IPS-20b (cell line): ENCODE measurements at regions not wholly inside any gene's neighbourhood (a gene's known extent, or its start where the extent isn't known, plus 50 kb on each side); places are given as distances from the start of the nearest gene placed in this dataset.

Experiments used
- H3K27ac ChIP-seq: one replicate; pipeline ENCODE4 v1.5.1; 2013; ENCODE audit warnings: low read length
- H3K27me3 ChIP-seq: 2 replicates; pipeline ENCODE4 v1.6.1; 2013; ENCODE audit warnings: mild to moderate bottlenecking, low read length, inconsistent platforms; ENCODE audit not compliant: insufficient read depth
- H3K36me3 ChIP-seq: 2 replicates; pipeline ENCODE4 v1.6.1; 2013; ENCODE audit warnings: low read depth, mild to moderate bottlenecking, inconsistent platforms, low read length, moderate library complexity; ENCODE audit not compliant: insufficient read depth
- H3K4me1 ChIP-seq: 2 replicates; pipeline ENCODE4 v1.6.1; 2013; ENCODE audit warnings: mild to moderate bottlenecking, control low read depth, inconsistent platforms, low read length, moderate library complexity; ENCODE audit not compliant: insufficient read depth
- H3K4me3 ChIP-seq: 2 replicates; pipeline ENCODE4 v1.5.1; 2013; ENCODE audit warnings: mild to moderate bottlenecking, low read length, inconsistent platforms
- H3K9ac ChIP-seq: 2 replicates; pipeline ENCODE4 v1.6.1; 2013; ENCODE audit warnings: low read depth, mild to moderate bottlenecking, inconsistent platforms, low read length, moderate library complexity
- H3K9me3 ChIP-seq: 2 replicates; pipeline ENCODE4 v1.6.1; 2013; ENCODE audit warnings: mild to moderate bottlenecking, low read depth, low read length, inconsistent platforms; ENCODE audit not compliant: insufficient read depth

DNA sequence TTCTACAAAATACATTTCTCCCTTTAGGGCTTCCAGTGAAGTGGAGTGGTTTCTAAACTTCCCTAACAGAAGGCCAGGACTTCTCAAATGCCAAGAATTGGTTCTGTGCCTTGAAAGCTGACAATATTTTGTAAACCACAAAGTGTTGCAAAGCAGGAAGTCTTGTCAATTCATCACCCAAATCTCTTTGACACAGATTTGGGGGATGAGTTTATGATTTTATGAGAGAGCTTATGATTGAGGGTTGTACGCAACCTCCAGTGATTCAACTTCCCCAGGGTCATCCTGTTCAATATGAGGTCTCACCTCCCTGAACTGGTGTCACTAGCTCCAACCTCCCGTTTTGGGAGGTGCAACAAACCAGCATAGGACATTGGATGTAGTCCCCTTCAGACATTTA lies 83.7 kb downstream of the PRLHR start:
- Histone ChIP-seq H3K9me3 (no peaks in the 10 kb centered on the region), H3K4me3 (no peak overlapping the region), H3K27me3 (no peaks in the 10 kb centered on the region), H3K27ac (no peak overlapping the region), H3K36me3 (no peaks in the 10 kb centered on the region), H3K9ac (no peak overlapping the region), H3K4me1 (no peaks in the 10 kb centered on the region)

DNA sequence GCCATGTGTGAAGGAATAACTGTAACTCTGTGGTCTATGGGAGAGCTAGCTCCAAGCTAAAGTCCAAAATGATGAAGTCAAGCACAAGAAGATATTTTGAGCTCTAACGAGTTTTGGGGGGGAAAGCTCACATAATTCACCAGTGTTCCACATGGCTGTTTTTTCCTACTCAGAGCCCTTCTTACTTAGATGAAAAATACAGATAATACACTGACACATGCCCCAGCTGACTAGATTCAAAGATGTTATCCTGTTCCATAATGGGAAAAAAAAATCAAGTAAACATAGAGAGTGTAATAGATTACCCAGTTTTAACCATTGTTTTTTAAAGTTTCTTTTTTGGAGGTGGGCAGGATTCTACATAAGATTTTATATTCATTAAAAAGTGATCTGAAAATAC lies 86.6 kb downstream of the PRLHR start:
- no peaks in the 10 kb centered on the region for H3K4me1 ChIP-seq
- H3K36me3 ChIP-seq = no peaks in the 10 kb centered on the region

GRCh38 chr10:118508355-118508754 lies 87.1 kb downstream of the PRLHR start:
- Histone ChIP-seq H3K4me1 (no peaks in the 10 kb centered on the region), H3K9me3 (no peaks in the 10 kb centered on the region), H3K27me3 (no peaks in the 10 kb centered on the region), H3K36me3 (no peaks in the 10 kb centered on the region), H3K27ac (no peak overlapping the region), H3K4me3 (no peak overlapping the region), H3K9ac (no peak overlapping the region)

More for the DNA sequence above, 86.6 kb downstream of the PRLHR start:
- no peak overlapping the region for H3K4me3 ChIP-seq
- no peaks in the 10 kb centered on the region for H3K27me3 ChIP-seq
- no peak overlapping the region for H3K27ac ChIP-seq
- no peak overlapping the region for H3K9ac ChIP-seq
- H3K9me3 ChIP-seq = no peaks in the 10 kb centered on the region

- no peaks in the 10 kb centered on the region for H3K9me3 ChIP-seq
- peaks cover 2% of the 10 kb centered on the region; the same call in 1 of the 2 replicates for H3K4me1 ChIP-seq
- H3K4me3 ChIP-seq = no peak overlapping the region
- H3K9ac ChIP-seq = no peak overlapping the region
- H3K27ac ChIP-seq = no peak overlapping the region
- no peaks in the 10 kb centered on the region for H3K27me3 ChIP-seq
- no peaks in the 10 kb centered on the region for H3K36me3 ChIP-seq
Measured at GRCh38 chr10:118506671-118507590, 88.5 kb downstream of the PRLHR start.

DNA sequence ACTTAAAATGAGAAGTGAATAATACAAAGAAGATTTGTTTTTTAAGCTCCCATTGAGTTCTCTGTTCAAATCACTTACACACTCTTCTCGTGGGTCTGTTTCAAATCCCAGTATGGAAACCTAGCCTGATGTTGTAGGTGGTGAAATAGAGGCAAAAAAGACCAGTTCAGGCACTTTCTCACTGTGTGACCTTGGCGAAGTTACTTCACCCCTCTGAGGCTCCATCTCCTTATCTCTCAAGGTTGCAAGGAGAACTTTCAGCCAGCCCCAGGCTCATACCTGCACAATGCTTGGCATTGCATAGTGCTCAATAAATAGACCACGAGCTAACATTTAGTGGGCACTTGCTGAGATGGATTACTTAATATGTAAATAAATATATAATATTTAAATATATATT lies 90.1 kb downstream of the PRLHR start:
- no peak overlapping the region for H3K4me3 ChIP-seq
- no peaks in the 10 kb centered on the region for H3K9me3 ChIP-seq
- H3K4me1 ChIP-seq = peaks cover 2% of the 10 kb centered on the region; the same call in 1 of the 2 replicates
- no peak overlapping the region for H3K9ac ChIP-seq
- no peak overlapping the region for H3K27ac ChIP-seq
- H3K36me3 ChIP-seq = no peaks in the 10 kb centered on the region
- H3K27me3 ChIP-seq = no peaks in the 10 kb centered on the region

GRCh38 chr10:118504467-118505205 lies 90.8 kb downstream of the PRLHR start:
- Histone ChIP-seq H3K9ac (no peak overlapping the region), H3K9me3 (no peaks in the 10 kb centered on the region), H3K36me3 (no peaks in the 10 kb centered on the region), H3K4me3 (no peak overlapping the region), H3K27ac (no peak overlapping the region), H3K4me1 (peaks cover 2% of the 10 kb centered on the region; the same call in 1 of the 2 replicates), H3K27me3 (no peaks in the 10 kb centered on the region)

DNA sequence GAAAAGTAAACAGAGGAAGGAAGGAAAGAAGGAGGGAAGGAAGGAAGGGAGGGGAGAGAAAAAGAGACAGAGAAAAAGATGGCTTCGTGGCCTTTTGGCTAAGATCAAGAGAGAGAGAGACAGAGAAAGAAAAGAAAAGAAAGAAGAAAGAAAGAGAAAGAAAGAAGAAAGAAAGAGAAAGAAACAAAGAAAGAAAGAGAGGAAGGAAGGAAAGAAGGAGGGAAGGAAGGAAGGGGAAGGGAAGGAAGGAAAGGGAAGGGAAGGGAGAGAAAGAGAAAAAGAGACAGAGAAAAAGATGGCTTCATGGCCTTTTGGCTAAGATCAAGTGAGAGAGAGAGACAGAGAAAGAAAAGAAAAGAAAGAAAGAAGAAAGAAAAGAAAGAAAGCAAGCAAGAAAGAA lies 91.4 kb downstream of the PRLHR start:
- no peaks in the 10 kb centered on the region for H3K9me3 ChIP-seq
- no peak overlapping the region for H3K9ac ChIP-seq
- no peak overlapping the region for H3K27ac ChIP-seq
- H3K4me1 ChIP-seq = peaks cover 2% of the 10 kb centered on the region; the same call in 1 of the 2 replicates
- H3K27me3 ChIP-seq = no peaks in the 10 kb centered on the region
- H3K4me3 ChIP-seq = no peak overlapping the region
- H3K36me3 ChIP-seq = no peaks in the 10 kb centered on the region

DNA sequence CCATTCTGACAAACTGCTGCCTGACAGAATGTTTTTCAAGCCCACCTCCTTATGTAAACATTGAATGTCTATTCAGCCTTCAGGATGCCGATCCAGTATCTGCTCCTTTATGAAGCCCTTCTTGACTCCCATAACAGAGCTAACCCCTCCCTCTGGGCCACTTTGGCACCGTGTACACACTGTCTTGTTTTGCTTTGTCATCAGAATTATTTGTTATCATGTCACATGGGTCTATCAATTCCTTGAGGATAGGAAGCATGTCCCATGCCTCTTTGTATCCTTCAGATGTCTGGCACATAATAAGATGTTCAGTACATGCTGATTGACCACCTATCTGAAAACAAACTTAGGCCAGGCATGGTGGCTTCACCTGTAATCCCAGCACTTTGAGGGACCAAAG lies 92.3 kb downstream of the PRLHR start:
- H3K36me3 ChIP-seq = no peaks in the 10 kb centered on the region
- H3K9ac ChIP-seq = no peak overlapping the region
- H3K4me1 ChIP-seq = peaks cover 2% of the 10 kb centered on the region; the same call in 1 of the 2 replicates
- no peaks in the 10 kb centered on the region for H3K9me3 ChIP-seq
- H3K27me3 ChIP-seq = no peaks in the 10 kb centered on the region
- H3K4me3 ChIP-seq = no peak overlapping the region
- H3K27ac ChIP-seq = no peak overlapping the region

GRCh38 chr10:118501637-118502440 lies 93.6 kb downstream of the PRLHR start:
- Histone ChIP-seq H3K9me3 (no peaks in the 10 kb centered on the region), H3K27ac (no peak overlapping the region), H3K4me1 (peaks cover 2% of the 10 kb centered on the region; the same call in 1 of the 2 replicates), H3K36me3 (no peaks in the 10 kb centered on the region), H3K9ac (no peak overlapping the region), H3K4me3 (no peak overlapping the region), H3K27me3 (no peaks in the 10 kb centered on the region)

DNA sequence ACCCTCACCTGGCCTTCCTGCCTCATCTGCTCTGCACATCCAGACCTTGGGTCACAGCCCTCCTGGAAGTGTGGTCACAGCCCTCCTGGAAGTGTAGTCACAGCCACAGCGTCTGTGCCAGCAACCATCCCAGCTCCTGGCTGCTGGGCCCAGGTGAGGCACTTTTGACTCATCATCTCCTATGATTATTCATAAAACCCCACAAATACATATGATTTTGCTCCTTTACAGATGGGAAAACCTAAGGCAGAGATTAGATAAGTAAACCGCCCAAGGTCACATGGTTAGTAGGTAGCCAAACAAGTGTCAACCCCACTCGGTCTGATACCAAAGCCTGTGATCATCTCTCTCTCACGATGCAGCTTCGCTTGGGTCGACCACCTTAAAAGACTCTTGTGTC lies 94.3 kb downstream of the PRLHR start:
- no peaks in the 10 kb centered on the region for H3K9me3 ChIP-seq
- H3K27me3 ChIP-seq = no peaks in the 10 kb centered on the region
- H3K4me1 ChIP-seq = peaks cover 2% of the 10 kb centered on the region; the same call in 1 of the 2 replicates
- no peak overlapping the region for H3K4me3 ChIP-seq
- H3K36me3 ChIP-seq = no peaks in the 10 kb centered on the region
- no peak overlapping the region for H3K9ac ChIP-seq
- no peak overlapping the region for H3K27ac ChIP-seq

DNA sequence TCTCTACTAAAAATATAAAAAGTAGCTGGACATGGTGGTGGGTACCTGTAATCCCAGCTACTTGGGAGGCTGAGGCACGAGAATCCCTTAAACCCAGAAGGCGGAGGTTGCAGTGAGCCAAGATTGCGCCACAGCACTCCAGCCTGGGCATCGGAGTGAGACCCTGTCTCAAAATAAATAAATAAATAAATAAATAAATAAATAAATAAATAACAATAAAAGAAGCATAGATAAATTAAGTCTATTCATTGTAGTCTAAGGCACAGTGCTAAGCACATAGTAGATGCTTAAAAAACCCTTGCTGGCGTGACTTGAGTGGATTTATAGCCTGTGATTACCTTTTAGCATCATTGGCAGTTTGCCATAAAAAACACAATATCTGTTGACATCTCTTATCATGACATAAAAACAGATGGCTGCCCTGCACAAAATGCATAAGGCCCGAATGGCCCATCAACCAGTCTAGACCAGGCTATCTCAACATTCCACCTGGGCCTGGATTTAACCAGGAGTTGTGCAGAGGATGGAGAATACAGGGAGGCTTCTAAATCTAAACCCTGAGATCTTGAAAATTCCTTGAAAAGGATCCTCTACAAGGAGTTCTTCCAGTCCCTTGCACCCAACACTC lies 94.9 kb downstream of the PRLHR start:
- Histone ChIP-seq H3K27ac (no peak overlapping the region), H3K9ac (no peak overlapping the region), H3K9me3 (no peaks in the 10 kb centered on the region), H3K27me3 (no peaks in the 10 kb centered on the region), H3K36me3 (no peaks in the 10 kb centered on the region), H3K4me3 (no peak overlapping the region), H3K4me1 (peaks cover 2% of the 10 kb centered on the region; the same call in 1 of the 2 replicates)
